Left kidney (tissue), 1 donor: ENCODE measurements at regions not wholly inside any gene's neighbourhood (a gene's known extent, or its start where the extent isn't known, plus 50 kb on each side); places are given as distances from the start of the nearest gene placed in this dataset.
"Not testable (repeated sequence)": the region's sequence is repeated elsewhere in the genome, so short reads cannot be mapped to it uniquely, and the experiment has no call there.

Source experiments
- DNase-seq: peaks from one replicate; pipeline ENCODE4 v3.0.0-alpha.2; 2013

GRCh38 chr6:168938546-168938945 is 315.1 kb downstream of the THBS2 start:
- DNase-seq: no peak

DNA sequence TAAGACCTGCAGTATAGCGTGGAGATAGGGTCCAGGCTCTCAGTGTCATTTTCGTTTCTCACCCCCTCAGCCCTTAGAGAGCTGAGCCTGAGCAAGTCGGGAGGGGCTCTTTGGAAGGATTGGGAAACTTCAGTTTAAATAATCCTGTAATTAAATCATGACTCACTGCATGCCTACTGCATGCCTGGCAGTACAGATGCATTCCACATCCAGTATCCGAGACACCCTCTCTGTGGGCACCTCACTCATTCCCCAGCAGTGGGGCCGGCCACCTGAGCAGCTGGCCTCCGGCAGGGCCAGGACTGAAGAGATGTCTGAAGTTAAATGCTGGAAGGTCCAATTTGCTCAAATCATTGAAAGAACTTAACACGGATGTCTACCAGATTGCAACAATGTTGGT is 316.6 kb downstream of the THBS2 start:
- DNase-seq: no peak

- no peak for DNase-seq
Measured at GRCh38 chr6:168935628-168936010, 318.0 kb downstream of the THBS2 start.

GRCh38 chr6:168934660-168935627 is 318.7 kb downstream of the THBS2 start:
- no peak for DNase-seq

GRCh38 chr6:168932171-168932570 is 321.5 kb downstream of the THBS2 start:
- DNase-seq: not testable (repeated sequence)

DNA sequence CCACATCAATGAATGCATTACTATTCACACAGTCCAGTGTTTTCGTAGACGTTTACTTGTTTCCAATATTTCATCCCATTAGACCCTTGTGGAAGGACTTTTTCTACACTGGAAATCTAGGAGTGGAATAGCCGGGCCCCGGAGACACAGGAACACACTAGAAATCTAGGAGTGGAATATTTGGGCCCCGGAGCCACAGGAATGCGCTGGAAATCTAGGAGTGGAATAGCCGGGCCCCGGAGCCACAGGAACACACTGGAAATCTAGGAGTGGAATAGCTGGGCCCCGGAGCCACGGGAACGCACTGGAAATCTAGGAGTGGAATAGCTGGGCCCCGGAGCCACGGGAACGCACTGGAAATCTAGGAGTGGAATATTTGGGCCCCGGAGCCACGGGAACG is 322.6 kb downstream of the THBS2 start:
- not testable (repeated sequence) for DNase-seq

GRCh38 chr6:168929871-168930450 is 323.7 kb downstream of the THBS2 start:
- no peak for DNase-seq

- DNase-seq: no peak
Measured at GRCh38 chr6:168928012-168928411, 325.6 kb downstream of the THBS2 start.

DNA sequence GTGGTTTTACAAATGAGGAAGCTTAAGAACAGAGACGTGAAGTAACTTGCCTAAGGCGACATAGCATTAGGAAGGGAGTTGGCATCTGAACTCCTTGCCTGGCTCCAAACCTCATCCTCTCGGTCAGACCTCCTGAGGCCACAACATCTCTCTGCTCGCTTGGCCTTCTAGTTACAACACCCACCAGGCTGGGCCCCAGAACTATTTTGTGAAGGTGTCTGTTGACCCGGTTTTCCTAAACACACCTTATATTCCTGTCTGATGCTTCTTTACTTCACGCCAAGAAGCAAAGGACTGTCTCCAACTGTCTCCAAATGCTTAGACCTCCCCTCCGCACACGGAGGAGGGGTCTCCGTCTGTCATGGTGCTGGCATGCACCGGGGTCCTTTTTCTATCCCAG is 326.6 kb downstream of the THBS2 start:
- DNase-seq: no peak

GRCh38 chr6:168926306-168926705 is 327.3 kb downstream of the THBS2 start:
- no peak for DNase-seq

GRCh38 chr6:168925671-168926070 is 328.0 kb downstream of the THBS2 start:
- no peak for DNase-seq

GRCh38 chr6:168923171-168923570 is 330.5 kb downstream of the THBS2 start:
- DNase-seq: no peak

DNA sequence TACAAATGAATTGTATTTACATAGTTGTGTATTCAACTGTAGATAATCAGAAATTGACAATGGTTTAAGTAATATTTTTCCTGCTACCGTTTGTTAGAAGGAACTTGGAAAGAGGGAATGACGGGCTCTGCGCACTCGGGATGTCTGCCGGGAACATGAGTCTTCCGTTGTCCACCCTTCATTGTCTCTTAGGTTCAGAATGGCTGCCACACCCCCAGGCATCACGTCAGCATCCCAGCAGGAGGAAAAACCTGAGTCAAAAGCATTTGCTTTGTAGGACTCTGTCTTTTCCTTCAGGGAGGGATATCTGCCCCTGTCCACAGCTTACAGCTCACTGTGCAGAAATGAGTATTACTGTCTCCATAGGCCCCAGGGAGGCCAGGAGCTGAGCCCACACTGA is 331.2 kb downstream of the THBS2 start:
- no peak for DNase-seq

DNA sequence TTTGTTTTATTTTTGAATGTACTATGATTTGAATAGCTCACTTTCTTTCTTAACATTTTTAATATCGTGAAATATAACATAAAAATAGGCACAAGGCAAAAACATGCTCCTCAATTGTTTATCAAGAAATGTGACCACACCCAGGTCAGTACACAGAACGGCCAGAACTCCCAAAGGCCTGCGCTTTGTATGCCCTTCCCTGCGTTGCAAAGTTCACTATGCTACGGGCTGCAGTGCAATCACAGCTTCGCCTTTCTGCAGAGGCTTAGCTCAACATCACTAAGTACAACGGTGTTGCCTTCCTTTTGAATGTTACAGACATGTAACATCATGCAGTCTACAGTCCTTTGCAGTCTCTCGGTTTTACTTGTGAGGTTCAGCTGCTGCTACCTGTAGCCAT is 333.4 kb downstream of the THBS2 start:
- DNase-seq: no peak

- peak; percentile 58 for DNase-seq
Measured at GRCh38 chr6:168919470-168920179, 334.0 kb downstream of the THBS2 start.

DNA sequence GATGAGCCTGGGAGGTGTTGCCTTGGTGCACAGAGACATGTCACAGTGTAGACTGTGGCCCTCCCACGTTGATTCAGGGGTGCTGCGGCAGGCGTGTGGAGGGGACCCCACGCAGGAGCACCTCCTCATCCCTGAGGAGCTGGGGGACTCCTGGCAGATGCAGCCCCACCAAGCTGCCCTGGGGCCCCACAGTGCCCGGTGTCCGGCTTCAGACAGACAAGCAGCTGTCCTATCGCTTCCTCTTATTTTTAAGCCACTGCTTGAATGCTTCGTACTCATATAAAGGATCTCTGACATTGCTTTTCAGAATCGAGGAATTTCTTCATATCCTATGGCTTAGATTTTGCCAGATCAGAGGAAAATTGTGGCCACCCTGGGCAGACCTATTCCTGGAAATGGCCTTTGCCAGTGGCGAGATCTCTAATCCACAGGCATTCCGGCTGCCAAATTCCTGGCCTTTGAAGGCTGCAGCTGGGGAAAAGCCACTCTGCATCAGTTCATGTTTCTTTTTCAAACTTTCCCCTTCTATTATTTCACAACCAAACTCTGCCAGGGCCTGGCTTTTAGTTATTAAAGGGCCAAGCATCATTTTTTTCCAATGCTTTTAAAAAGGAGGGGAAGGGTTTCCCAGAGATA is 337.0 kb downstream of the THBS2 start:
- no peak for DNase-seq

- no peak for DNase-seq
Measured at GRCh38 chr6:168915855-168916254, 337.8 kb downstream of the THBS2 start.

DNA sequence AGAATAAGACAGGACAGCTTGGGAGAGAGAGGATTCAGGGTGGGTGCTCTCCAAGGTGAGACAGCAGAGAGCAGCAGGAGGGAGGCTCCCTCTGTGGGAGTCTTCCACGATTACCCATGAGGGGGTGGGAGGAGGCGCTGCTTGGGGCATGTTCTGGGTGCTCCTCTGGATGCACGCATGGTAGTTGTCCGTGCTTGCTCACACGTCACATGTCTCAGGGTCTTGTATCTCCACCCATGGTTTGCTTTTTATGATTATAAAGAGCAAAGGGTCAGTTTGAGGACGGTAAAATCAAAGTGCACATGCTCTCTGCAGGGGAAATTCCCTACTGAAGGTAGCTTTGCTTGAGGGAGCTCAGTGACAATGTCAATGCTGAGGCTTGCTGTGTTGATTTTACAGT is 338.4 kb downstream of the THBS2 start:
- DNase-seq: no peak

DNA sequence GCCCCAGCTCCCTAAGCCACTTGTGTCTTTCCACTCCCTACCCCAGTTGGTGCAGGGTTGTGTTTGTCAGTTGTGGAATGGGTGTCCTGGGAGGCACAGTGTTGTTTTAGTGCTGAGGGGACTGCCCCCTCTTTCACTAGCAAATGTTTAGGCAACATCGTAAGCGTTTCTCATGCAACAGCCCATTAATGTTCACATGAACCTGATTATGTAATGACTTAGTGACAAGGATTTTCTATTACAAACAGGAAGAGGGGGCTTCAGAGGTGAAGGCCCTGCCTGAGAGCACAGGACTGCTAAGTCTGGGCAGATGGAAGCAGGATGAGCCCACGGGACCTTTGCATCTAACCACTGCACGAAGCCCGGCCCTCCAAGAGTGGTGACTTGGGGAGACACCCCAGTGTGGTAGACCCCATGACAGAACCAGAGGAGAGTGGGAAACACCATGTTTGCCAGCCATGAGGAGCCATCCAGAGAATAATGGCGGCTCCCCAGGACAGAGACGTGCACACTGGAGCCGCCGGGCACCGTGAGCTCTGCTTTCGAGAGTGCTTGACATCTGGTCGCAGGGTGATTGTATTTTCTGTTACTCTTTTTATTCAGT is 339.7 kb downstream of the THBS2 start:
- no peak for DNase-seq

DNA sequence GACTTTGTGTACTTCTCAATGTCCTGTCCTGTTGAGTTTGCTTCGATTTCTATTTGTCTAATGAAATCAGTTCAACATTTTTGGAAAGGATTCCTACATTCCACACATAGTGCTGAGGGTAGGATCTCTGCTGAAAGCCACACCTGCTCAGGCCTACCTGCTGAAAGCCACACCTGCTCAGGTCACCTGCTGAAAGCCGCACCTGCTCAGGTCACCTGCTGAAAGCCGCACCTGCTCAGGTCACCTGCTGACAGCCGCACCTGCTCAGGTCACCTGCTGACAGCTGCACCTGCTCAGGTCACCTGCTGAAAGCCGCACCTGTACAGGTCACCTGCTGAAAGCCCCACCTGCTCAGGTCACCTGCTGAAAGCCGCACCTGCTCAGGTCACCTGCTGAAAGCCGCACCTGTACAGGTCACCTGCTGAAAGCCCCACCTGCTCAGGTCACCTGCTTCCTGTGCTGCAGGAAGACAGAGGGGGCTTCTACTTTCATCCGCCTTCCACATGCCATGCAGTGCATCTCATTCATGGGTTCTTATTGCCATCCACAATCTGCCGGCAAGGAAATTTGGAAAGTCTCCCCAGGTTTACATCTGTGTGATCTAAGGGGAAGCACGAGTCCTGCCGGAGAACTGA is 340.3 kb downstream of the THBS2 start:
- DNase-seq: not testable (repeated sequence)

- DNase-seq: no peak
Measured at GRCh38 chr6:168909288-168909687, 344.4 kb downstream of the THBS2 start.

GRCh38 chr6:168908887-168909286 is 344.8 kb downstream of the THBS2 start:
- no peak for DNase-seq
